ENCODE measurements at regions not wholly inside any gene's neighbourhood (a gene's known extent, or its start where the extent isn't known, plus 50 kb on each side); places are given as distances from the start of the nearest gene placed in this dataset.

DNA sequence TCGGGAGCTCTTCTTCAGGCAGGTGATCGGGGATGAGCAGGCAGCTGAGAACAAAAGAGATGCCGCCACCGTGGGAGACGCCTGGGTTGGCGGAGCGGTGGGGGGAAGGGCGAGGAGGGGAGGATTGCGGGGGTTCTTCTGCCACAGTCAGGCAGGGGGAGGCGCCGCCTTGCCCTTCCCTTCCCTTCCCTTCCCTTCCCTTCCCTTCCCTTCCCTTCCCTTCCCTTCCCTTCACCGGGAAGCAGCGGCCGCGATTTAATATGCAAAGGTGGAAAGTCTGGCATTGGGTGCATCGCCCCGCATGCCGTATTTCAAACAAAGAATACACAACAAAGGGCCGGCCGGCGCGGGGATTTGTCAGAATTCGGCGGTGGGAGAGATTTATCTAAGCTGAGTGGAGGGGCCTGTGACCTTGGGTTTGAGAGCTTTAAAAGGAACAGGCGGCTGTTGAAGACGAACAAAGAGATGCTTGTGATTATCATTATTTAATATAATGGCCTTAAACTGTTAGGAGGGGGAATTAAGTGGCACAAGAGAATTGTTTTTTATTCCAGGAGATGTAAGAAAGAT, 262.3 kb upstream of the TNRC6C start:
- no peaks in the 10 kb centered on the region for H3K9me2 ChIP-seq (replicated peaks; ENCODE audit: low read length)
- no TSS peak for BruUV-seq (replicated peaks)
- no peaks in the 10 kb centered on the region for H3K4me1 ChIP-seq (ENCODE audit: insufficient read depth, low read length)
- H3K9ac ChIP-seq (ENCODE audit: low read length), result no peak overlapping the region
- H4K20me1 ChIP-seq (ENCODE audit: low read length), result no peaks in the 10 kb centered on the region
- intact Hi-C loops (cut with micrococcal nuclease), result no loop called here
- peaks cover 90% of the 10 kb centered on the region for H3K27me3 ChIP-seq (ENCODE audit: low read length)
- no peak for DNase-seq
- ATAC-seq, result no peak
- H3K79me2 ChIP-seq (ENCODE audit: low read length), result no peaks in the 10 kb centered on the region
- no peak overlapping the region for H2AFZ ChIP-seq (ENCODE audit: low read length)
- H3K27ac ChIP-seq (ENCODE audit: low read length), result no peak overlapping the region
- ChIA-PET CTCF (no interaction called here), POLR2A (ENCODE audit: unreplicated experiment) (no interaction called here)
- no peaks in the 10 kb centered on the region for H3K36me3 ChIP-seq (ENCODE audit: low read depth, low read length)
- no peak overlapping the region for H3K4me2 ChIP-seq (ENCODE audit: low read length)
- peak; percentile 37; the same call in 1 of the 2 replicates for TF ChIP-seq EZH2phosphoT487 (IDR thresholded peaks at IDR 0.05; ENCODE audit: borderline replicate concordance, low read length)
- TF ChIP-seq, protein P1, sequence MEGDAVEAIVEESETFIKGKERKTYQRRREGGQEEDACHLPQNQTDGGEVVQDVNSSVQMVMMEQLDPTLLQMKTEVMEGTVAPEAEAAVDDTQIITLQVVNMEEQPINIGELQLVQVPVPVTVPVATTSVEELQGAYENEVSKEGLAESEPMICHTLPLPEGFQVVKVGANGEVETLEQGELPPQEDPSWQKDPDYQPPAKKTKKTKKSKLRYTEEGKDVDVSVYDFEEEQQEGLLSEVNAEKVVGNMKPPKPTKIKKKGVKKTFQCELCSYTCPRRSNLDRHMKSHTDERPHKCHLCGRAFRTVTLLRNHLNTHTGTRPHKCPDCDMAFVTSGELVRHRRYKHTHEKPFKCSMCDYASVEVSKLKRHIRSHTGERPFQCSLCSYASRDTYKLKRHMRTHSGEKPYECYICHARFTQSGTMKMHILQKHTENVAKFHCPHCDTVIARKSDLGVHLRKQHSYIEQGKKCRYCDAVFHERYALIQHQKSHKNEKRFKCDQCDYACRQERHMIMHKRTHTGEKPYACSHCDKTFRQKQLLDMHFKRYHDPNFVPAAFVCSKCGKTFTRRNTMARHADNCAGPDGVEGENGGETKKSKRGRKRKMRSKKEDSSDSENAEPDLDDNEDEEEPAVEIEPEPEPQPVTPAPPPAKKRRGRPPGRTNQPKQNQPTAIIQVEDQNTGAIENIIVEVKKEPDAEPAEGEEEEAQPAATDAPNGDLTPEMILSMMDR (conservative IDR thresholded peaks at IDR 0.05; ENCODE audit: low read depth, low read length), result no peak
- TF ChIP-seq EZH2 (IDR thresholded peaks at IDR 0.05; ENCODE audit: low read length, unreplicated experiment), result peak; percentile 85
- no peak overlapping the region for H3K4me3 ChIP-seq (ENCODE audit: low read length)
- H3K9me3 ChIP-seq (ENCODE audit: low read length), result no peaks in the 10 kb centered on the region
- no peaks in the 10 kb centered on the region for H3F3A ChIP-seq (ENCODE audit: low read length, unreplicated experiment)

DNA sequence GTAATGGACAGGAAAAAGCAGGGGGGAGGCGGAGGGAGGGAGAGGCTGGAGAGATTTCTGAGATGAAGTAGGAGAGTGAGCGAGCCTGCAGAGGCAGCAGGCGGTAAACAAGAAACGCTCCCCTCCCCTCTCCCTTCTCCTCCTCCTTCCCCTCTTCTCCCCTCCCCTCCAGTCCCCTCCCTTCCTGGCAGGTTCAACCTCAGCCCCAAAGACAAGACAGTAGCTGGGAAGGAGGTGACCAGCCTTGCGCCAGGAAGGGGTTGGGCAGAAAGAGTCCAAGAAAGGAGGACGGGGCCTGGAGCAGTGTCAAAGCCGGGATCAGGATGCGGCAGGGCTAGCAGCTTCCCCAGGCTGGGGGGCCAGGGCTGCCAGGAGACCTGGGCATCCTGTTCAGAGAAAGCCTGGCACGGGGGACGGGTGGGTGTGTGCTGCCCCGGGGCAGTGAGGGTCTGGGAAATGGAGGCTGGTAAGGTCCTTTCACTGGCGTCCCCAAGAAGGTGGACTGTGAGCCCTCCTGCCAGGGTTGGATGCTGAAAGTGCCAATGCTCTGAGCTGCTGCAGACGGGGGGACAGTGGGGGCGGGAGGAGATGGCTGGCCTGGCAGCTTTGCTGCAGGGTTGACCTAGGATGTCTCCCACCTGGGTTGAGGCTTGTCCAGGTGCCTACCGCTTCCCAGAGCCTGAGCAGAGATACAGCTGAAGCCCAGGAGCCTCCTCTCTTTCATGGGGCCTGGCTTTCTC, 261.6 kb upstream of the TNRC6C start:
- no peaks in the 10 kb centered on the region for H4K20me1 ChIP-seq (ENCODE audit: low read length)
- no peak overlapping the region for H3K27ac ChIP-seq (ENCODE audit: low read length)
- TF ChIP-seq EZH2 (IDR thresholded peaks at IDR 0.05; ENCODE audit: low read length, unreplicated experiment) (peak; percentile 46), EZH2phosphoT487 (IDR thresholded peaks at IDR 0.05; ENCODE audit: borderline replicate concordance, low read length) (no peak)
- no peaks in the 10 kb centered on the region for H3K4me1 ChIP-seq (ENCODE audit: insufficient read depth, low read length)
- H3K36me3 ChIP-seq (ENCODE audit: low read depth, low read length), result no peaks in the 10 kb centered on the region
- H3K79me2 ChIP-seq (ENCODE audit: low read length), result no peaks in the 10 kb centered on the region
- H3F3A ChIP-seq (ENCODE audit: low read length, unreplicated experiment), result no peaks in the 10 kb centered on the region
- no peak overlapping the region for H3K4me3 ChIP-seq (ENCODE audit: low read length)
- H3K9me3 ChIP-seq (ENCODE audit: low read length), result no peaks in the 10 kb centered on the region
- intact Hi-C loops (cut with micrococcal nuclease), result no loop called here
- peaks cover 93% of the 10 kb centered on the region for H3K27me3 ChIP-seq (ENCODE audit: low read length)
- DNase-seq (no peak), ATAC-seq (no peak)
- POLR2A ChIA-PET (ENCODE audit: unreplicated experiment), result no interaction called here
- no peak overlapping the region for H3K4me2 ChIP-seq (ENCODE audit: low read length)
- no peaks in the 10 kb centered on the region for H3K9me2 ChIP-seq (replicated peaks; ENCODE audit: low read length)
- H3K9ac ChIP-seq (ENCODE audit: low read length), result no peak overlapping the region
- no peak overlapping the region for H2AFZ ChIP-seq (ENCODE audit: low read length)
- CTCF ChIA-PET, result no interaction called here
- BruUV-seq (replicated peaks), result no TSS peak

DNA sequence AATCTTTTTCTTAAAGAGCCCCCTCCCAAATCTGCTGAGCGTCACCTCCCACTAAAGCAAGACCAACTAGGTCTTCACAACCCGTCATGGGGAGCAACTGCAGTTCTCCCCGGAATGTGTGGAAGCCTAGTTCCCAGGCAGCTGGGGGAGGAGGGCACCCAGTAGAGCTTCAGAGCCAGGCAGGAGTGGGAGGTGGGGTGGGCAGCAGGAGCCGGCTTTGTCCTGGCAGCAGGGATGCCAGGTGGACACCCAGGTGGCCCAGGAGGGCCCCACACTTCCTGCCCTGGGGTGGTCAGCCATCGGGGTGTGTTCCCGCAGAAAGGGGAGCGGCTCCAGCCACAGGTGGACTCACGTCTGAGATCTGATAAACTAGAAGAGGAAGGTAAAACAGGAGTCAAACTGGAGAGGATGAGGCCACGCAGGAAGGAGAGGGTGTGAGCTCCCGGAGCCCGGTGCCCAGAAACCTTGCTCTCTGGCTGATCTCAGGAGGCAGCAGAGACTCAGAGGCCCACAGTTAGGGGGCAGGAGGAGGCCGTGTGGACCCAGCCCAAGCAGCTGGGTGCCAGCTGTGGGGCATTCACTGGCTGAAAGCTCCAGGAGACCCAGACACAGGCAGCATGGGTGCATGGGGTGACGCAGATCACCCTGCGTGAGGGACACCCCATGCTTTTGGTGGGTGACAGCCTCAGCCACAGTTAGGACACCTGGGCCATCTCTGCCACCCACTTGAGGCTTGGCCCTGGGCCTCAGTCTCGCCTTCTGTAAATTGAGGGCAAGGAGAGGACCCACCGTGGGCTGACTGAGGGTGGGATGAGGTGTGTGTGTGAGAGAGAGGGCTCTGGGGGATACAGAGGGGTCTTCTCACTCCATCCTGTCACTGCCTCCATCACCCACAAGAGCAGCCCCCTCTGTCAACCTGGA, 260.8 kb upstream of the TNRC6C start:
- BruUV-seq (replicated peaks), result no TSS peak
- Histone ChIP-seq H2AFZ (ENCODE audit: low read length) (no peak overlapping the region), H3F3A (ENCODE audit: low read length, unreplicated experiment) (no peaks in the 10 kb centered on the region), H3K27ac (ENCODE audit: low read length) (no peak overlapping the region), H3K4me3 (ENCODE audit: low read length) (no peak overlapping the region), H3K27me3 (ENCODE audit: low read length) (peaks cover 98% of the 10 kb centered on the region), H3K79me2 (ENCODE audit: low read length) (no peaks in the 10 kb centered on the region), H3K4me2 (ENCODE audit: low read length) (no peak overlapping the region), H3K36me3 (ENCODE audit: low read depth, low read length) (no peaks in the 10 kb centered on the region), H3K9me2 (replicated peaks; ENCODE audit: low read length) (no peaks in the 10 kb centered on the region), H4K20me1 (ENCODE audit: low read length) (no peaks in the 10 kb centered on the region), H3K9me3 (ENCODE audit: low read length) (no peaks in the 10 kb centered on the region), H3K9ac (ENCODE audit: low read length) (no peak overlapping the region), H3K4me1 (ENCODE audit: insufficient read depth, low read length) (no peaks in the 10 kb centered on the region)
- TF ChIP-seq, protein P1 (conservative IDR thresholded peaks at IDR 0.05; ENCODE audit: low read depth, low read length), result no peak
- no peak for TF ChIP-seq EZH2phosphoT487 (IDR thresholded peaks at IDR 0.05; ENCODE audit: borderline replicate concordance, low read length)
- no peak for TF ChIP-seq EZH2 (IDR thresholded peaks at IDR 0.05; ENCODE audit: low read length, unreplicated experiment)
- ChIA-PET CTCF (no interaction called here), POLR2A (ENCODE audit: unreplicated experiment) (no interaction called here)
- ATAC-seq, result no peak
- no peak for DNase-seq
- intact Hi-C loops (cut with micrococcal nuclease), result no loop called here

Data from PC-3 (cell line).